Choroid plexus epithelial cell (primary cell): ENCODE measurements at regions not wholly inside any gene's neighbourhood (a gene's known extent, or its start where the extent isn't known, plus 50 kb on each side); places are given as distances from the start of the nearest gene placed in this dataset.
"Not testable (repeated sequence)": the region's sequence is repeated elsewhere in the genome, so short reads cannot be mapped to it uniquely, and the experiment has no call there.

Experiments
- DNase-seq: peaks from one replicate; pipeline ENCODE4 v3.0.0-alpha.2; 2010; ENCODE audit warnings: low read depth
- H3K4me3 ChIP-seq: 2 replicates; pipeline ENCODE4 v1.5.1; 2011; ENCODE audit warnings: low read depth, mild to moderate bottlenecking, control low read depth, low read length, moderate library complexity
- TF ChIP-seq, protein P1 (sequence below): conservative IDR thresholded peaks from 2 replicates; pipeline ENCODE4 v1.5.1; 2011; ENCODE audit warnings: low read depth, mild to moderate bottlenecking, control low read depth, inconsistent platforms, low read length, moderate library complexity

GRCh38 chr7:67487316-67487715 lies 490.7 kb downstream of the TYW1 start:
- TF ChIP-seq, protein P1, sequence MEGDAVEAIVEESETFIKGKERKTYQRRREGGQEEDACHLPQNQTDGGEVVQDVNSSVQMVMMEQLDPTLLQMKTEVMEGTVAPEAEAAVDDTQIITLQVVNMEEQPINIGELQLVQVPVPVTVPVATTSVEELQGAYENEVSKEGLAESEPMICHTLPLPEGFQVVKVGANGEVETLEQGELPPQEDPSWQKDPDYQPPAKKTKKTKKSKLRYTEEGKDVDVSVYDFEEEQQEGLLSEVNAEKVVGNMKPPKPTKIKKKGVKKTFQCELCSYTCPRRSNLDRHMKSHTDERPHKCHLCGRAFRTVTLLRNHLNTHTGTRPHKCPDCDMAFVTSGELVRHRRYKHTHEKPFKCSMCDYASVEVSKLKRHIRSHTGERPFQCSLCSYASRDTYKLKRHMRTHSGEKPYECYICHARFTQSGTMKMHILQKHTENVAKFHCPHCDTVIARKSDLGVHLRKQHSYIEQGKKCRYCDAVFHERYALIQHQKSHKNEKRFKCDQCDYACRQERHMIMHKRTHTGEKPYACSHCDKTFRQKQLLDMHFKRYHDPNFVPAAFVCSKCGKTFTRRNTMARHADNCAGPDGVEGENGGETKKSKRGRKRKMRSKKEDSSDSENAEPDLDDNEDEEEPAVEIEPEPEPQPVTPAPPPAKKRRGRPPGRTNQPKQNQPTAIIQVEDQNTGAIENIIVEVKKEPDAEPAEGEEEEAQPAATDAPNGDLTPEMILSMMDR, result no peak
- no peak for DNase-seq
- no peak overlapping the region for H3K4me3 ChIP-seq

GRCh38 chr7:67489881-67490280 lies 493.2 kb downstream of the TYW1 start:
- H3K4me3 ChIP-seq, result no peak overlapping the region
- no peak for DNase-seq
- TF ChIP-seq, protein P1, result no peak

- TF ChIP-seq, protein P1, result no peak
- DNase-seq, result no peak
- H3K4me3 ChIP-seq, result no peak overlapping the region
These were observed 496.7 kb downstream of the TYW1 start for GRCh38 chr7:67493366-67493765.

- TF ChIP-seq, protein P1, result no peak
- no peak for DNase-seq
- no peak overlapping the region for H3K4me3 ChIP-seq
These were observed 500.0 kb downstream of the TYW1 start for GRCh38 chr7:67496589-67496988.

DNA sequence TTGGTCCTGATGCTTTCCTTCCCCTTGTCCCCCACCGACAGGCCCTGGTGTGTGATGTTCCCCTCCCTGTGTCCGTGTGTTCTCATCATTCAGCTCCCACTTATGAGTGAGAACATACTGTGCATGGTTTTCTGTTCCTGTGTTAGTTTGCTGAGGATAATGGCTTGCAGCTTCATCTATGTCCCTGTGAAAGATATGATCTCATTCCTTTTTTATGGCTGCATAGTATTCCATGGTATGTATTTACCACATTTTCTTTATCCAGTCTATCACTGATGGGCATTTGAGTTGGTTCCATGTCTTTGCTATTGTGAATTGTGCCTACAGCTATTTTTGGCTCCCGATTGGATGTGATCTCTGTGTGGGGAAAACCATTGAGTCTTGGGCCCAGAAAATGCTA lies 501.3 kb downstream of the TYW1 start:
- not testable (repeated sequence) for H3K4me3 ChIP-seq, DNase-seq

GRCh38 chr7:67502929-67503328 lies 506.3 kb downstream of the TYW1 start:
- no peak for DNase-seq
- TF ChIP-seq, protein P1, result no peak
- H3K4me3 ChIP-seq, result no peak overlapping the region

GRCh38 chr7:67505449-67505848 lies 508.8 kb downstream of the TYW1 start:
- no peak overlapping the region for H3K4me3 ChIP-seq
- TF ChIP-seq, protein P1, result no peak
- DNase-seq, result no peak

GRCh38 chr7:67512481-67512880 lies 515.8 kb downstream of the TYW1 start:
- H3K4me3 ChIP-seq, result no peak overlapping the region
- no peak for DNase-seq
- TF ChIP-seq, protein P1, result no peak
